CD4-positive, alpha-beta T cell treated with Interleukin-6 at 100 ng/mL for 8 hours (primary cell): ENCODE measurements at regions not wholly inside any gene's neighbourhood (a gene's known extent, or its start where the extent isn't known, plus 50 kb on each side); places are given as distances from the start of the nearest gene placed in this dataset.

Experiments used
- DNase-seq: peaks from one replicate; pipeline ENCODE4 v3.0.0-alpha.2; 2020; ENCODE audit warnings: mixed read lengths, low spot score

DNA sequence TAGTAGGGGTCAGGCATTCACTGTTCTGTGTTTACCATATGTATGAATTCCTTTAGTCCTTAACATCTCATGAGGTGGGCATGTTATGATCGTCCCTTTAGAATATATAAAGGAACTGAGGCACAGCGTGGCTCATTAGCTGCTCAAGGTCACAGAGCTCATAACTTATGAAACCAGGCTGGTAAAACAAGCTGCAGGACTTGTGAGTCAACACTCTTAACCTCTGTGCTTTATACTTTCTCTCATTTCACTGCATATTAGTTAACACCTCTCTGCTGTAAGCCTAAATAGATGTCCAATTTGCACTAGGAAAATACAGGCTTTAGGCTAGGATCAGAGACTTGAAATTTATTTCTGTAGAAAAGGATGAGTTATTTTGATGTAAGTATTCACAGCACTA lies 180.3 kb upstream of the HDAC9 start:
- DNase-seq: no peak

DNA sequence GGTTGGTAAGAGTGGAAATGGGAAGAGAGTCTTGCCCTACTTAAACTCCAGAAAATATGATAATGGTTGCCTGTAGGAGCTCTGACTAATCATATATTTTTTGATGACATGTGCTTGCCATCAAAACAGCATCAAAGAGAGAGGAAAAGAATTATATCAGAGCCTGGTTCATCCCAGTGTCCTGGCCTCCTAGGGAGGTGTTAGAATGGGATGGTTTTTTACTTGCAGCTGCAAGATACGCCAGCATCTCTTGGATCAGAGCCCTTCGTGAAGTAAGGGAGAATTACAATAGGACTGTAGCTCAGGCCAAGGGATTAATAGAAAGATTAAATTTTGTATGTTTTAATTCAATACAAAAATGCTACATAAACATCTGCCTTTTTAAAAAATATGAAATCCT lies 177.6 kb upstream of the HDAC9 start:
- no peak for DNase-seq

DNA sequence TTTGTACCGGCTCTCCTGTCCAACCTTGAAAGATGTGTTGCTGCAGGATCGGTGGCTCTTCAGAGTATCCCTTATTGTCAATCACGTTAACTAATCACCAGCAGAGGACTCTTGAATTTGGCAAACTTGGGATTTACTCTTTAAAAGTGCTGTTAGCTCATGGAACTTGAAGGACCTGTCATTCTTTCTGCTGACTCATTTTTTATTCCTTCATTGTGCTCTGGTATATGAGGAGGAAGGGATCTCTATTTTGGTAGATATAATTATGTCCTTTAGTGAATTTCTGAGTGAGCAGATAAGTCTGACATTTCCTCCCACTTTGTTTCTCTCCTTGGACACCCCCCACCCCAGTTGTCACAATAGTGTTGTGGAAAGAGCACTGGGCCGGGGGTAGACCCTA lies 175.1 kb upstream of the HDAC9 start:
- no peak for DNase-seq

DNA sequence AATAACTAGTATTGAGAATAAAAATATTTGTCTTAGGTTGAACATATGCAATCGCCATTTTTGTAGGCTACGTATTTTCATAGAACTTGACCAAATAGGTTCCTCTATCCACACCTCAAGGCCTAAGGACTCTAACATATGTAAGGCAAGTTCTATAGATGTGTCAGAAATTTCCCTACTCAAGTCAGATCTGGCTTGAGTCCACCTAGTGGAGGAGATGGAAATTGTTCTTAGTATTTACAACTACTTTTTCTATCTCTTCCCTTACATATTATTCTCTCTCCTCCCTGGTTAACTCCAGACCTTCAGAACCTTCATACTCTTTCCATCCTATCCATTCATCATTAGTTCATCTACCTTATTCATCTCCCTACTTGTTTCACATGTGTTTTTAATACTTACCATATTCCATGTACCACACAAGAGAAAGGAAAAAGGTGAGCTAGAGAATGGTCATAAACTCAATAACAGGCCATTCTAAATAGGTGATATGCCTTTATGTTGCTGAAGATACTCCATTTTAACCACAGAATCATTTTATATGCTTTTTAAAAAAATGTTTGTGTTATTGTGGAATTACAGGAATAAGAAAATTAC lies 174.5 kb upstream of the HDAC9 start:
- no peak for DNase-seq

DNA sequence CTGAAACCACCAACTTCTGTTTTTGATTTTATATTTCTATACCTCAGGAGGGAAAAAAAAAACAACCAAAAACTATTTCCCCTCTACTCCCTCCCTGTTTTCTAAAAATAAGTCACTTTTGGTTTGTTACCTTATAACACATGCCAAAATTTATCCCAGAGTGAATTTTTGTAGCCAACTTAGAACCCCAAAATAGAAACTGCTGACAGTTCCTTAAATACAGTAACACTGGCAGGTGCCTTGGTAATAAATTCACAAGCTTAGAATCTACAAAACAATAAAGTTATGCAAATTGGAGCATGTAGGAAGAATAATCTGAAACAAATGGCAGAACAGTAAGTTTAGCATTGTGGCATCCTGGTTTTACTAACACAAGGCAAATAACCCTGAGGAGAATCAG lies 165.0 kb upstream of the HDAC9 start:
- no peak for DNase-seq

DNA sequence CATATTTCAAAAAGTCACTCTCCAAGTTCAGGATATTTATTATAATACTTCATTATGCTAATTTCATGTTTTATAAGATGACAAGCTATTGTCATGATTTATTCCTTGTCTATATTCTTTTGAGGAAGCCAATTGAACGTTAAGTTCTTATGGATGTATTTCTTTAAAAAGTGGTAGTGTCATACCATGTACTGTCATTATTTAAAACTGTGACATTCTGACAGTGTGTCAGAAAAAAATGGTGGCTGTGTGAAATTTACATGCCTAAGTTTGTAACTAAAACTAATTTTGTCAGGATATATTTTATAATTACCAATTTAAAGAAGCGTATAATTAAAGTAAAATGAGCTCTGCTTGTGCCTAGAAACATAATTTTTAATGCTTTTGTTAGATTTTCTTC lies 158.9 kb upstream of the HDAC9 start:
- no peak for DNase-seq

DNA sequence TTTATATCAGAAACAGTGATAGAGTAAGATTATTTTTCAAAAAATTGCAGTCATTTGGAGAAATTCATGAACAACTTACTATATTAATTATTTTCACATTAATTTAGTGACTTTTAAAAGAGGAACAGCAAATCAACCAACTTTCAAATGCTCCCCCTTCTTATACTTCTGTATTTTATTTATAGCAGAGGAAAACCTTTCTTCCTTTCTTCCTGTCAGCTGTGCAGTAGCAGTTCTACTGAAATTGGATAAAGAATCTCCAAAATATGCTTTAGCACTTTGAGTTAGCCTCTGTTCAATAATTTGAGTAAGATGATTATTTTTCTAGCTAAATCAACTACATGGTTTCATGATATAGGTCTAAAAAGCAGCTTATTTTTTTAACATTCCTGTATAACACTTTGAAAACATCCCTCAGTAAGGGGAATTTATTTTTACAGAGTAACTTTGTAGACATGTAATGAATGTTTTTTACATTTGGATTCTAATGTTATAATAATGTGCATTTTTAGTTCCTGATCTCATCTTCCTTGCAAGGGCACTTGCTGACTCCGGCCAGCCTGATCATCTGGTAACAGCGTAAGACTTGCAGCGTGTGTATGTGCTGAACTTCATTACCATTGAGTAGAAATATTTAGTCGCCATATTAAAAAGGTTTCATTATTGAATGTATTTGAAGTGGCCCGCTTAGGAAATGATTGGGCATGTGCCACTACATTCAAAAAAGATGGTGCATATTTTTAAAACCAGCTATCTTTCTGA lies 158.3 kb upstream of the HDAC9 start:
- DNase-seq: no peak

DNA sequence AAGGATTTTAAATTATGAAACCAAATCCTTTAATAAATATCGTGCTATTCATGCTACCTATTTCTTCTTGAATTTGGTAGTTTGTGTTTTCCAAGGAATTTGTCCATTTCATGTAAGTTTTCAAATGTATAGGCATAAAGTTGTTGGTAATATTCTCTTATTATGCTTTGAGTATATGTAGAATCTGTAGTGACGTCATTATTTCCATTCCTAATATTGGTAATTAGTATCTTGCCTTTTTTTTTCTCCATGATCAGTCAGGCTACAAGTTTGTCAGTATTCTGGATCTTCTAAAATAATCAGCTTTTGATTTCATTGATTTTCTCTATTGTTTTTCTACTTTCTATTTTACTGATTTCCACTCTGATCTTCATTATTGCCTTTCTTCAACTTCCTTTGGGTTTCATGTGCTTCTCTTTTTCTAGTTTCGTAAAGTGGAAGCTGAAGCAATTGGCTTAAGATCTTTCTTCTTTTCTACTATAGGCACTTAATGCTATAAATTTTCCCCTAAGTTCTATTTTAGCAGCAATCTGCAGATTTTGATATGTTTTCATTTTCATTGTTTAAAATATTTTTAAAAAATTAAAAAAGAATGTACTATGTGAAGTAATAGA lies 156.5 kb upstream of the HDAC9 start:
- DNase-seq: no peak

DNA sequence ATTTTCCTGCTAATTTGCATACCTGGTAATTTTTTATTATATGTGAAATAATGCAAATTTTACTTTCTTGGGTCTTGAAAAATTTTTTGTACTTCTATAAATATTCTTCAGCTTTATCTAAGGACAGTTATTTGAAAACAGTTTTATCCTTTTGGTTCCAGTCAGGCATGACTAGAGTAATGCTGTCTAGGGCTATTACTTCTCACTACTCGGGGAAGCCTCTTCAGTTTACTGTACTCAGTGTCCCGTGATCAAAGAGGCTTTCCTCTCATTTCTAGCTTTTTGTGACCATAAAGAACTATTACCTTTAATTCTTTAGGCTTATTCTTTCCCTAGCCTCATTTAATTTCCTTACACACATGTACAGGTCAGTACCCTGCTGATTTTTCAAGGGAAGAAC lies 153.8 kb upstream of the HDAC9 start:
- no peak for DNase-seq

DNA sequence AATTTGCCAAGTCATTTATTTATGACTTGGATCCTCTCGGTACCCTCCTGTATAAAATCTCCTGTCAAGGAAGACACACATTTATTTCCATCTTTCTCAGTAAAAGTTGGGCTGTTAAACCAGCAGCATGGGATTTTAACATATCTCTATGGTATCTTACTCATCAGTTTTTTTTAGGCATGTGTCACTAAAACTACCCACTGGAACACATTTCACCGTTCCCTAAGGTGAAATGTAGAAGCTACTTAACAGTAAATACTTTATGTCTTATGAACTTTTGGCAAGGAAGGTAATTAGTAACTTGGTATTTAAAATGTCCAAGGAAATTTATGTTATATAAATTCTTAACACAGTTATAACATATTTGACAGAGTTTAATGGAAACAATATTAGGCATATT lies 152.5 kb upstream of the HDAC9 start:
- no peak for DNase-seq

DNA sequence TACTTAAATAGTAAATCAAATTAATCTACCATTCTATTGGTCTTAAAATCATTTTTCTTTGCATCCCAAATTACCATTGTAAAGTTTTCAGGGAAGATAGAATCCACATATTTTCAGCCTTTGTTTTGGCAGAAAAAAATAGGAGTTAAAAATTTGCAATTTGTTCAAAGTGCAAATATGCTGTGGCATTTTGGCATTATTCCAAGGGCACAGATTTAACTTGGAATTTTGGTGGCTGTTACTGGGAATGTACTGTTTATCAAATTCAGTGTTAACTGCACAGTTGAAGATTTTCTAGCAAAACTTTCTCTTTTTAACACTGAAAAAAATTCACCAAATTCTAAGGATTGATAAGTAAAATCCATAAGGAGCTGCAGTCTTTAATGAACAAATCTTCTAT lies 151.0 kb upstream of the HDAC9 start:
- DNase-seq: no peak

DNA sequence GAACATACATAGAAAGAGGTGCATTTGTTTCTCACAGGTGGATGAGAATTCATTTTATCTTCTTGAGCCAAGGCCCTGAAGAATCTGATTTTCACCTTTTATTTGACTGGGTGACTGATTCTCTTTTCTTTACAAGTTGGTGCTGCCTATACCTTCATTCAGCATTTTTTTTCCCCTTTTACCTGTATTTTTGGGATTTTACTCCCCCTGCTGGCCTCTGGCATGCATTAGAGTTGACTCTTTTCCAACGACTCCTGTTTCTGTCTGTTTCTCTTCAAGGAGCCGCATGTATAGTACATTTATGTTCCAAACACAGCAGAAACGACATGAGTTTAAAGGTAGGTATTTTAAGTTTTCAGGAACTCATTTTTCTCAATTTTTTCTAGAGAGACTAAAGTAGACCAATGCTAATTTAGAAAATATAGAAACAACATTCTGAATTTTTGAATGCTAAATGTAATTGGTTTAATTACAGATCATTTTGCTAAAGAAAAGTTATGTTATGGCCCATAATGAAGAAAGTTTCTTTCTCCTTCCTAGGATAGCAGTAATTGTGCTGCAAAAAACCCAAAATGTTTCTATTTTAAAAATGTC lies 149.8 kb upstream of the HDAC9 start:
- peak; percentile 12 for DNase-seq

DNA sequence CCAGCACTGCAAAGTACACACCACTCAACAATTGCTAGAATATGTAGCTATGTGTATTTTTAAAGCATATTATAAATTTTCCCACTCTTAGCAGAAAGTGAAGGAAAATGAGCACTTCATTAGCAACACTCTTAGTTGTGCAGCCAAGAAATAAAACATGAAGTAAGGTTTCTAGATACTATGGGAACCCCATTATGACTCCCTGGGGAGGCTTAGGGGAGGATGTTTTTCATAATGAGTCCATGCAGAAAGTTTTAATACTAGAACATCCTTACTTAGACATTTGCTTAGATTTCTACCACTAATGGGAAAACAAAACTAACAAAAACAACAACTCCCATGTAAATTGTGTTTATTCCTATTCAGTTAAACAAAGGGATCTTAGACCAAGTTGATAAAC lies 148.4 kb upstream of the HDAC9 start:
- no peak for DNase-seq

DNA sequence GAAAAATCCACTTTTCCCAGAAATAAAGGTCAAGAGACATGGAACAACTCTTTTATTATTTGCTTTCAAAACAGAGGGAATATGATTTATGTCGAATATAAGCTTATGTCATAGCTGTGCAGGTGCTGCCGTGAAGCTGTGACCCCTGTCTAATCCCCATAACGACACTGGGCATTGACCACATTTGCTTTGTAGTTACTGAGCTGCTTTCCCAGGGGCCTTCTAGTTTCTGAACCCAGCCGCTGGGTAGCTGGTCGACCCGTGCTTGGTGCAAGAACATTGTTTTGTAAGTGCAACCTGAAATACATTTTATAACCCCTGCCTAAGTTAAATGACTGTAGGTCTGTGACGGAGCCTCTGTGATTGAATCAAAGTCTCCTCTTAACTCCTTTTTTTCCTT lies 144.9 kb upstream of the HDAC9 start:
- no peak for DNase-seq

DNA sequence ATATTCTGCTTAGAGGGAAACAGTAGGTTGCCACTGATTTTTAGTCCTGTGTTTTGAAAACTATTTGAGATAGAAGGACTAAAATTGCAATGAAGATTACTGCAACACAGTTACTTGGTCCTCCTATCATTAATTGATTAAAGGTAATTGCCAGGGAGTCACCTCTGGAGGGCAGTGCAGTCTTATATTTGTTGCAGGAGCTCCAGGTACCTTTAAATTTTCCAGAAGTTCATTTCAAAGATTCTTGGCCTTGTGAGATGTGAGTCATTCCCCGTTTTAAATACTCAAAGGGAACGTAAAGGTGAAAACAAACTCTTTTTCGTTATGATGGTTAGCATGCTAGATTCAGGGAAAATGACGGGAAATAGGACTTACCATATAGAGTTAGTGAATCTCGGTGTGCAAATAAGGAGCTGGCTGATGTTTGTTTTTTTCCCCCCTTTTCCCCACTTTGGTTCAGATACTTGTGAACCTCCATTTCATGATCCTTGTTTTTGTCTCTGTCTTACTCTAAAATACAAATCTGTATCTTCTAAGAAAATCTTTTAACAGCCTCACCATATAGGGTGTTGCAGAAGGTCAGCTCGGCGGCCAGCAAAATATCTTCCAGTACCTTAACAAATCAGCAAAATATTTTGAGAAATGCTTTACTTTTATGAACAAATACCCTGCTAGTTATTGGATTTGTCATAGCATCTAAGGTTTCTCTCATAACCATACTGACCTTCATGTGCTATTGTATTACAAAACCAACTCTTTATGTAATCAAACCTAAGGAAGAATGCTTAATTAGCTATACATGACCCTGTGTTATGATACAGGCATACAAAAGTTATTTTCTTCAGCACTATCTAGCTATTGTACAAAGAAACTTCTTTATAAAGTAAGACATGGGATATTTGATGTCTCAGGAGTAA lies 143.0 kb upstream of the HDAC9 start:
- DNase-seq: peak; percentile 1

DNA sequence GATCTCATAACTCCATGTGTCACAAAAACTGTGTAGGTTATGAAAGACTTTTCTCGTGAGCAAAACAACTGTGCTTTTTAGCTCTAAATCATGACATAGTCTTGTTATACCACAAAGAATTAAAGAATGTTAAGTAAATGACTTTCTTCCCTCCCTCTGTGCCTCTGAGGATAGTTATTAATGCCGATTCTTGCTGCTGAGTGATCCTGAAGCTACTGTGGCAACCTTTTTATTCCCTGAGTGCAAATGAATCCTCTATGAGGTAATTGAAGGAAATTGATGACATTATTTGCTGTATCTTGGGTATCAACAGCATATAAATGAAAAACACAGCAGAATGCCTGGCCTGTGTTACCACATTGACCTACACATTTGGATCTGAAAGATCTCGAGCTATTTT lies 142.2 kb upstream of the HDAC9 start:
- DNase-seq: no peak

DNA sequence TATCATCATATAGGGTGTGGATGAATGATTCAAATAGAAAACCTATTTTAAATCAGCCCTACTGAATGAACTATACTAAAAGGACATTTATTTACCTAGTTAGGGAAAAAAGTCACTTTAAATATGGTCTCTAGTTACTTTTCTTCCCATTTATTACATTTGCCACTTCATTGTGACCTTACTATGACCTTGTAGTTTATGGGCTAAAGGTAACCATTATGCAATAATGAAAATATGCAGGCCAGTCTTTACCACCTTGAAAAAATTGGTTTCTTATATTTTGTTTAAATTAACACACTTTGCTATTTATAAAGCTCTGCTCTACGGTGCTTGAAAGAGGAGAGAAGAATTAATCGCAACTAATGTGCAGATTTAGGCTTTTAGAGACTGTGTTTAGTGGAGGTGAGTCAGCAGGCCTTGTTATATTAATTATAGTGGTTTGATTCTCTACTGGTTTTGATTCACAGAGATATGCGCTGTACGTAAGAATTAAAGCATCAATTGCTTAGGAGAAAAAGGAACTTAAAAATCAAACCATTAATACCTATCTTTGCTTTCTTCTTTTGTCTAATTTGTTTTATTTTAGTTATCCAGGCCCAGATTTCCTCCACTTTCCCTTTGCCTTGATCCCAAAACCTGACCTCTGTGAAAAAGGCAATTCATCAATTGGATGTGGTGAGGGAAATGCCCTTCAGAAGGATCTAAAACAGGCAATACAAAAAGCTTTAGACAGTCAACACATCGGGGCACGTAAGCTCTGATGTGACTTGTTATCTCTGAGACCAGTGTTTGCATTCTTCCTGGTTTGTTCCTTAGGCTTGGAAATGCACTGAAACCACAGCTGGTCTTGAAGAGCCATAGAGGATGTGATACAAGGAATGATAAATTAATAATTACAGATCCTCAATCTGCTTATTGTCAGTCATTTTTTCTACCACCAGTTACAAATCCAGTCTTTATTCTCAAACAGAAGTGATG lies 141.2 kb upstream of the HDAC9 start:
- no peak for DNase-seq

DNA sequence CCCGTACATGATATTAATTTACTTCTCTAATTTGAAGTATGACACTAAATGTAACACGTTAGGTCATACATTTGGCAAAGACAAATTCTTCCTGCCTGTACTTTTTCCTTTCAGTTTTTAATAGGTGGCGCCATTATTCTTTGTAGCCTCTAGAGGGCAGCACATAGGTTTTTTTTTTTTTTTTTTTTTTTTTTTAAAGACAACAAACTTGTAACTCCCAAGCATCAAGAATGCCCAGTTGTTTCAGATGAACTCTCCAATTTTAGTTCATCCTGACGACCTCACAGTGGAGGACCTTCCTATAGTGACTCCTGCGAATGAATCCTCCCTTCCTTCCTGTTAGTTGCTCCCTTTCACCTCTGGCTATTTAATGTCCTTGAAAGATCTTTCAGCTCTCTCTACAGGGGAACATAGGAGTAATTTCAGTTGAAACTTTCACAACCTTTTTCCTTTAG lies 139.3 kb upstream of the HDAC9 start:
- DNase-seq: peak; percentile 5

DNA sequence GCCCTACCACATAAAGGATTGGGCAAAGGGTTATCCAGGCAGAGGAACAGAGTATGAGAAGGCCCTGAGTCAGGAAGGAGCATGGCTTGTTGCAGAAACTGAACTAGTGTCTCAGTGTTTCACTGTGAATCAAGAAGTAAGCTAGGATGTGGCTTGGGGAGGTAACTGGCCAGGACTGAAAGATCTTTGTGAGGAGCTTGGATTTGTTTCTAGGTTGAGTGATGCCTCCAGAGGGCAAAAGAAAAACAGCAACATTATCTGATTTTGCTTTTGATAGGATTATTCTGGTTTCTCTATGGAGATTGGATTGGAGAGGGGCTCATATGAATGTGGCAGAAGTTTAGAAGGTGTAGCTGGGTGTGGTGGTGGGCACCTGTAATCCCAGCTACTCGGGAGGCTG lies 137.9 kb upstream of the HDAC9 start:
- DNase-seq: no peak

DNA sequence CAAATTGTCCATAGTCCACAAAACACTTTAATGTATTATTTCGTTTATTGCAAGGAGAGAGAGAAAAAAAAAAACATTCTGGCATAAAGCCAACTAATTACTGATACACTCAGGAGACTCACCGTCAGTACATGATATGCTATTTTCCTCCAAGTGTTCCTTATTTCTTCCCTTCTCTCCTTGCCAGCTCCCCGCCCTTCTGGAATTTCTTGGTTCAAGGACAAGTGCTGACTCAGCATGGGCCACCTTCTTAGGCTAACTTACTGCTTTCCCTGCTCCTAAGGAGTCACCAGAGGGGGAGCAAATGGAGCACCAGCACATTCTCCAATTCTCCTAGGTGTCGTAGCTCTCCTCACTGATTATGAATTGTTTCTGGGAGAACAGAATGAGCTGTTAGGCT lies 133.8 kb upstream of the HDAC9 start:
- no peak for DNase-seq
